ENCODE measurements at regions not wholly inside any gene's neighbourhood (a gene's known extent, or its start where the extent isn't known, plus 50 kb on each side); places are given as distances from the start of the nearest gene placed in this dataset.

DNA sequence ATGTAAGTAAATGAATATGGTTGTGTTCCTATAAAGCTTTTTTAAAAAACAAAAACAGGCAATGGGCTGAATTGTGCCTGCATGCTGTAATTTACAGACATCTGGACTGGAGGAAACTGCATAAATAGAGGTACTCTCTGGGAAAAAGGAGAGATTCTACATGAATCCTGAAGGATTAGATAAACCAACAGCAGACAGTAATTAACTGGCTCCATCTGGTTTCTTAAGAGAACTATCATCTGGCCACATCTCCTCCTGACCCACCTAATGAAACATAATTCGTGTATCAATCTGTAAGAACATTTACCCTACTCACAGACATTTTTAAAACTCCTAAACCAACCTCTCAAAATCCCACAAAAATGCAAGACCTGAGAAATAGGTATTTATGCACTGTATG lies 528.1 kb upstream of the ST8SIA4 start:
- intact Hi-C loops (cut with micrococcal nuclease; ENCODE audit: unreplicated experiment): no loop called here

DNA sequence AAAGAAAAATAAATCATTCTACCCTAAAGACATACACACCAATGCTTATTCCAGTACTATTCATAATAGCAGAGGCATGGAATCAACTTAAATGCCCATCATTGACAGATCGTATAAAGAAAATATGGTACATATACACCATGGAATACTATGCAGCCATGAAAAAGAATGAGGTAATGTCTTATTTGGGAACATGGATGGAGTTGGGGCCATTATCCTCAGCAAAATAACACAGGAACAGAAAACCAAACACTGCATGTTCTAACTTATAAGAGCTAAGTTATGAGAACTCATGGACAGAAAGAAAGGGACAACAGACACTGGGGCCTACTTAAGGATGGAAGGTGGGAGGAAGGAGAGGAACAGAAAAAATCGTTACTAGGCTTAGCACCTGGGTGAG lies 527.5 kb upstream of the ST8SIA4 start:
- no peak overlapping the region for H2AFZ ChIP-seq (ENCODE audit: low read length)
- no peaks in the 10 kb centered on the region for H3K4me1 ChIP-seq (ENCODE audit: insufficient read depth, low read length, poor library complexity, severe bottlenecking)
- no peaks in the 10 kb centered on the region for H3K9me3 ChIP-seq (ENCODE audit: low read length)
- no peaks in the 10 kb centered on the region for H4K20me1 ChIP-seq (ENCODE audit: insufficient read depth, low read length)
- intact Hi-C loops (cut with micrococcal nuclease; ENCODE audit: unreplicated experiment): no loop called here
- CTCF ChIA-PET (ENCODE audit: unreplicated experiment): no interaction called here
- H3K27ac ChIP-seq (ENCODE audit: low read depth, low read length, poor library complexity, severe bottlenecking): no peak overlapping the region
- no peaks in the 10 kb centered on the region for H3K9me2 ChIP-seq (ENCODE audit: insufficient read depth, low read length)
- H3K36me3 ChIP-seq (ENCODE audit: insufficient read depth, low read length): no peaks in the 10 kb centered on the region
- BruUV-seq (replicated peaks): no TSS peak
- POLR2A ChIA-PET: no interaction called here
- H3K4me2 ChIP-seq (ENCODE audit: low read length): no peak overlapping the region
- no peak for DNase-seq (ENCODE audit: low spot score)
- no peak for TF ChIP-seq EZH2phosphoT487 (IDR thresholded peaks at IDR 0.05; ENCODE audit: borderline replicate concordance, low read depth, low read length)
- TF ChIP-seq CTCF (conservative IDR thresholded peaks at IDR 0.05; ENCODE audit: low read length): no peak
- no peaks in the 10 kb centered on the region for H3K79me2 ChIP-seq (ENCODE audit: insufficient read depth, low read depth, low read length)
- no peak overlapping the region for H3K4me3 ChIP-seq (ENCODE audit: low read depth, low read length, poor library complexity, severe bottlenecking)

More for the DNA sequence above, 528.1 kb upstream of the ST8SIA4 start:
- no peak overlapping the region for H2AFZ ChIP-seq (ENCODE audit: low read length)
- H3K36me3 ChIP-seq (ENCODE audit: insufficient read depth, low read length): no peaks in the 10 kb centered on the region
- no peak overlapping the region for H3K4me2 ChIP-seq (ENCODE audit: low read length)
- no peak overlapping the region for H3K4me3 ChIP-seq (ENCODE audit: low read depth, low read length, poor library complexity, severe bottlenecking)
- no peaks in the 10 kb centered on the region for H3K4me1 ChIP-seq (ENCODE audit: insufficient read depth, low read length, poor library complexity, severe bottlenecking)
- no peaks in the 10 kb centered on the region for H3K9me2 ChIP-seq (ENCODE audit: insufficient read depth, low read length)
- H3K27ac ChIP-seq (ENCODE audit: low read depth, low read length, poor library complexity, severe bottlenecking): no peak overlapping the region
- ChIA-PET CTCF (ENCODE audit: unreplicated experiment) (no interaction called here), POLR2A (interaction anchor here (0.7 kb wide), 1 partner anchor 958 kb away, joined by 3 read pairs; no protein-coding TSS in a partner anchor)
- no peak for DNase-seq (ENCODE audit: low spot score)
- H3K9me3 ChIP-seq (ENCODE audit: low read length): no peaks in the 10 kb centered on the region
- BruUV-seq (replicated peaks): no TSS peak
- TF ChIP-seq EZH2phosphoT487 (IDR thresholded peaks at IDR 0.05; ENCODE audit: borderline replicate concordance, low read depth, low read length) (no peak), CTCF (conservative IDR thresholded peaks at IDR 0.05; ENCODE audit: low read length) (no peak)
- H4K20me1 ChIP-seq (ENCODE audit: insufficient read depth, low read length): no peaks in the 10 kb centered on the region
- H3K79me2 ChIP-seq (ENCODE audit: insufficient read depth, low read depth, low read length): no peaks in the 10 kb centered on the region

GRCh38 chr5:101429241-101429640 lies 526.2 kb upstream of the ST8SIA4 start:
- no peaks in the 10 kb centered on the region for H3K9me2 ChIP-seq (ENCODE audit: insufficient read depth, low read length)
- no TSS peak for BruUV-seq (replicated peaks)
- H3K9me3 ChIP-seq (ENCODE audit: low read length): no peaks in the 10 kb centered on the region
- no peaks in the 10 kb centered on the region for H3K79me2 ChIP-seq (ENCODE audit: insufficient read depth, low read depth, low read length)
- H3K4me1 ChIP-seq (ENCODE audit: insufficient read depth, low read length, poor library complexity, severe bottlenecking): no peaks in the 10 kb centered on the region
- POLR2A ChIA-PET: interaction anchor here (0.7 kb wide), 1 partner anchor 19 kb away, joined by 3 read pairs; no protein-coding TSS in a partner anchor
- CTCF ChIA-PET (ENCODE audit: unreplicated experiment): no interaction called here
- H3K27ac ChIP-seq (ENCODE audit: low read depth, low read length, poor library complexity, severe bottlenecking): no peak overlapping the region
- no peak for TF ChIP-seq CTCF (conservative IDR thresholded peaks at IDR 0.05; ENCODE audit: low read length)
- no peak for TF ChIP-seq EZH2phosphoT487 (IDR thresholded peaks at IDR 0.05; ENCODE audit: borderline replicate concordance, low read depth, low read length)
- H4K20me1 ChIP-seq (ENCODE audit: insufficient read depth, low read length): no peaks in the 10 kb centered on the region
- no peak for DNase-seq (ENCODE audit: low spot score)
- no peak overlapping the region for H3K4me3 ChIP-seq (ENCODE audit: low read depth, low read length, poor library complexity, severe bottlenecking)
- H2AFZ ChIP-seq (ENCODE audit: low read length): no peak overlapping the region
- H3K36me3 ChIP-seq (ENCODE audit: insufficient read depth, low read length): no peaks in the 10 kb centered on the region
- H3K4me2 ChIP-seq (ENCODE audit: low read length): no peak overlapping the region
- intact Hi-C loops (cut with micrococcal nuclease; ENCODE audit: unreplicated experiment): no loop called here

Data from OCI-LY7 (cell line).